WTC11 (cell line): ENCODE measurements at regions not wholly inside any gene's neighbourhood (a gene's known extent, or its start where the extent isn't known, plus 50 kb on each side); places are given as distances from the start of the nearest gene placed in this dataset.
"Not testable (repeated sequence)": the region's sequence is repeated elsewhere in the genome, so short reads cannot be mapped to it uniquely, and the experiment has no call there.

Source experiments
- ATAC-seq: fragments of 200-7000 bp; cut with Tn5 transposase; 2 replicates; pipeline ENCODE4 v1.10.0; 2021; ENCODE audit warnings: mild to moderate bottlenecking, moderate library complexity
- CTCF ChIA-PET: fragments of 300-600 bp; sonication (Branson Sonifier 250); formaldehyde crosslinking; loops from one replicate; lab custom pipeline; 2021; ENCODE audit warnings: antibody characterized with exemption; lab: Charles Lee
- POLR2A ChIA-PET: fragments of 350-600 bp; sonication (Branson Sonifier 250); formaldehyde crosslinking; loops from one replicate; lab custom pipeline; 2021; ENCODE audit warnings: antibody characterized with exemption; lab: Charles Lee
- DNase-seq: peaks from one replicate; pipeline ENCODE4 v3.0.0; 2021; ENCODE audit warnings: low spot score
- H3K27ac Mint-ChIP-seq: 2 replicates; pipeline ENCODE4 v1.8.0; 2021; ENCODE audit warnings: mixed read lengths
- H3K27me3 Mint-ChIP-seq: 2 replicates; pipeline ENCODE4 v1.8.0; 2021; ENCODE audit warnings: low read depth, mild to moderate bottlenecking, moderate library complexity, mixed read lengths
- H3K36me3 Mint-ChIP-seq: 2 replicates; pipeline ENCODE4 v1.8.0; 2021; ENCODE audit warnings: mixed read lengths
- H3K4me1 Mint-ChIP-seq: 2 replicates; pipeline ENCODE4 v1.8.0; 2022; ENCODE audit warnings: mixed read lengths
- H3K4me3 Mint-ChIP-seq: 2 replicates; pipeline ENCODE4 v1.8.0; 2021; ENCODE audit warnings: mild to moderate bottlenecking, moderate library complexity, mixed read lengths
- H3K9me3 Mint-ChIP-seq: 2 replicates; pipeline ENCODE4 v1.8.0; 2021; ENCODE audit warnings: mixed read lengths
- AFF4 ChIP-seq: sonication (generic); formaldehyde crosslinking; IDR thresholded peaks from 2 replicates; pipeline ENCODE4 v1.8.1; 2023; ENCODE audit warnings: mild to moderate bottlenecking, missing genetic modification reagents, borderline replicate concordance
- ARID4B ChIP-seq: sonication (generic); formaldehyde crosslinking; IDR thresholded peaks from 2 replicates; pipeline ENCODE4 v1.8.0; 2023; ENCODE audit warnings: missing genetic modification reagents, mild to moderate bottlenecking, borderline replicate concordance
- ATF1 ChIP-seq: sonication (generic); formaldehyde crosslinking; IDR thresholded peaks from 2 replicates; pipeline ENCODE4 v1.8.1; 2023; ENCODE audit warnings: mild to moderate bottlenecking, moderate library complexity, missing genetic modification reagents
- ETV6 ChIP-seq: sonication (generic); formaldehyde crosslinking; IDR thresholded peaks from 2 replicates; pipeline ENCODE4 v1.8.1; 2022; ENCODE audit warnings: mild to moderate bottlenecking, missing genetic modification reagents
- FOXP1 ChIP-seq: sonication (generic); formaldehyde crosslinking; IDR thresholded peaks from 2 replicates; pipeline ENCODE4 v1.8.0; 2022; ENCODE audit warnings: missing genetic modification reagents, mild to moderate bottlenecking, moderate library complexity, borderline replicate concordance
- GABPB1 ChIP-seq: sonication (generic); formaldehyde crosslinking; IDR thresholded peaks from 2 replicates; pipeline ENCODE4 v1.8.1; 2023; ENCODE audit warnings: mild to moderate bottlenecking, missing genetic modification reagents
- HMGXB4 ChIP-seq: sonication (generic); formaldehyde crosslinking; IDR thresholded peaks from 2 replicates; pipeline ENCODE4 v1.8.1; 2023; ENCODE audit warnings: mild to moderate bottlenecking, moderate library complexity, missing genetic modification reagents
- JUN ChIP-seq: sonication (generic); formaldehyde crosslinking; IDR thresholded peaks from 2 replicates; pipeline ENCODE4 v1.8.0; 2023; ENCODE audit warnings: mild to moderate bottlenecking, missing genetic modification reagents
- MYBL2 ChIP-seq: sonication (generic); formaldehyde crosslinking; IDR thresholded peaks from 2 replicates; pipeline ENCODE4 v1.8.1; 2023; ENCODE audit warnings: mild to moderate bottlenecking, moderate library complexity, missing genetic modification reagents
- PREB ChIP-seq: sonication (generic); formaldehyde crosslinking; IDR thresholded peaks from 2 replicates; pipeline ENCODE4 v1.8.1; 2022; ENCODE audit warnings: mild to moderate bottlenecking, missing genetic modification reagents, moderate library complexity, borderline replicate concordance
- SMAD3 ChIP-seq: sonication (generic); formaldehyde crosslinking; IDR thresholded peaks from 2 replicates; pipeline ENCODE4 v1.8.0; 2022; ENCODE audit warnings: missing genetic modification reagents, mild to moderate bottlenecking, borderline replicate concordance
- TEAD4 ChIP-seq: sonication (generic); formaldehyde crosslinking; IDR thresholded peaks from 2 replicates; pipeline ENCODE4 v1.8.0; 2022; ENCODE audit warnings: mild to moderate bottlenecking, missing genetic modification reagents
- USF1 ChIP-seq: sonication (generic); formaldehyde crosslinking; IDR thresholded peaks from 2 replicates; pipeline ENCODE4 v1.8.0; 2022; ENCODE audit warnings: mild to moderate bottlenecking, missing genetic modification reagents
- USF2 ChIP-seq: sonication (generic); formaldehyde crosslinking; IDR thresholded peaks from 2 replicates; pipeline ENCODE4 v1.8.1; 2023; ENCODE audit warnings: mild to moderate bottlenecking, missing genetic modification reagents, moderate library complexity
- ZBTB21 ChIP-seq: sonication (generic); formaldehyde crosslinking; IDR thresholded peaks from 2 replicates; pipeline ENCODE4 v1.8.1; 2023; ENCODE audit warnings: mild to moderate bottlenecking, missing genetic modification reagents, borderline replicate concordance
- ZNF219 ChIP-seq: sonication (generic); formaldehyde crosslinking; IDR thresholded peaks from 2 replicates; pipeline ENCODE4 v1.8.0; 2023; ENCODE audit warnings: missing genetic modification reagents, mild to moderate bottlenecking, borderline replicate concordance
- ZNF232 ChIP-seq: sonication (generic); formaldehyde crosslinking; IDR thresholded peaks from 2 replicates; pipeline ENCODE4 v1.8.0; 2022; ENCODE audit warnings: mild to moderate bottlenecking, missing genetic modification reagents
- ZNF263 ChIP-seq: sonication (generic); formaldehyde crosslinking; IDR thresholded peaks from 2 replicates; pipeline ENCODE4 v1.8.1; 2022; ENCODE audit warnings: low read depth, mild to moderate bottlenecking, moderate library complexity, missing genetic modification reagents
- ZNF416 ChIP-seq: fragments of 250-450 bp; sonication (Bioruptor Pico); IDR thresholded peaks from 2 replicates; pipeline ENCODE4 v1.9.0; 2021; ENCODE audit warnings: mild to moderate bottlenecking, inconsistent platforms

- TF ChIP-seq JUN (CRISPR knock-in tag), result no peak
- TF ChIP-seq GABPB1, result no peak
- TF ChIP-seq MYBL2, result no peak
- no peak for TF ChIP-seq ZNF416 (CRISPR knock-in tag)
- TF ChIP-seq ATF1, result no peak
- no peak for TF ChIP-seq USF2 (CRISPR knock-in tag)
- no peak for TF ChIP-seq TEAD4 (CRISPR knock-in tag)
- TF ChIP-seq, all 79 proteins: peak for 0
Measured at GRCh38 chr17:53626286-53626685, 196.4 kb upstream of the KIF2B start (continued).

- Mint-ChIP-seq H3K36me3 (peaks cover 30% of the 10 kb centered on the region), H3K27me3 (no peaks in the 10 kb centered on the region; the same call in 1 of the 2 replicates), H3K27ac (no peak overlapping the region), H3K4me3 (no peak overlapping the region), H3K4me1 (no peaks in the 10 kb centered on the region), H3K9me3 (peaks cover 42% of the 10 kb centered on the region)
- no peak for ATAC-seq
- no peak for TF ChIP-seq PREB (CRISPR knock-in tag)
- no peak for TF ChIP-seq SMAD3
- TF ChIP-seq USF1 (CRISPR knock-in tag), result no peak
- TF ChIP-seq AFF4 (CRISPR knock-in tag), result no peak
- TF ChIP-seq ZNF232 (CRISPR knock-in tag), result no peak
- no peak for TF ChIP-seq ZNF263 (CRISPR knock-in tag)
- TF ChIP-seq ZNF219 (CRISPR knock-in tag), result no peak
- no peak for TF ChIP-seq ETV6 (CRISPR knock-in tag)
- TF ChIP-seq ZBTB21 (CRISPR knock-in tag), result no peak
- no peak for TF ChIP-seq HMGXB4 (CRISPR knock-in tag)
- no peak for TF ChIP-seq ARID4B (CRISPR knock-in tag)
- TF ChIP-seq FOXP1 (CRISPR knock-in tag), result no peak
- DNase-seq, result no peak
- POLR2A ChIA-PET, result no interaction called here
- CTCF ChIA-PET, result no interaction called here
Measured at GRCh38 chr17:53619025-53619424, 203.7 kb upstream of the KIF2B start.

GRCh38 chr17:53608208-53608607 is 214.5 kb upstream of the KIF2B start:
- POLR2A ChIA-PET, H3K27me3 Mint-ChIP-seq, H3K4me3 Mint-ChIP-seq, ATAC-seq, DNase-seq: not testable (repeated sequence)
- peaks cover 41% of the 10 kb centered on the region for H3K4me1 Mint-ChIP-seq
- H3K9me3 Mint-ChIP-seq, result peaks cover 63% of the 10 kb centered on the region
- H3K27ac Mint-ChIP-seq, result peak overlapping the region; percentile 93
- H3K36me3 Mint-ChIP-seq, result peaks cover 47% of the 10 kb centered on the region
- CTCF ChIA-PET, result interaction anchor here (0.9 to 1.4 kb wide), 2 partner anchors 22 to 1291 kb away, joined by 3 read pairs; no protein-coding TSS in a partner anchor
